ENCODE measurements at regions not wholly inside any gene's neighbourhood (a gene's known extent, or its start where the extent isn't known, plus 50 kb on each side); places are given as distances from the start of the nearest gene placed in this dataset.

DNA sequence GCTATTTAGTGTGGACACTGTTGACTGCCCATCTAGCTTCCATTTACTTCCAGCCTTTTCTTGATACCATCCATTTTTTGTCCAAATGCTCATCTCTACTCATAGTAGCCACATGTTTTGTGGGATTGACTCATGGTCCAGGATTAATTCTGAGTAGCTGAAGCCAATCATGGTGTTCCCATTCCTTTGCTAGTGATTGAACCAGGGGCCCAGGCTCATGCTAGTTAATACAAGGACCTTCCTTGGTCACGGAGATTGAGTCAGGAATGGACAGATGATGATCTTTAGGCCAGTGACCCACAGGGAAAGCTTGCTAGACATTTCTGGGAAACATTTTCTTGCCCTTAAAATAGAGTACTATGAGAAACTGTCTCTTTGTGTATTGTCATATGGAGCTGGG lies 272.9 kb upstream of the RIOK2 start:
- POLR2A ChIA-PET: no interaction called here
- Mint-ChIP-seq H3K36me3 (ENCODE audit: insufficient read depth, unreplicated experiment) (no peaks in the 10 kb centered on the region), H3K9me3 (ENCODE audit: unreplicated experiment) (no peaks in the 10 kb centered on the region), H3K27ac (ENCODE audit: low read depth, unreplicated experiment) (no peak overlapping the region), H3K4me1 (ENCODE audit: insufficient read depth, unreplicated experiment) (no peaks in the 10 kb centered on the region), H3K27me3 (ENCODE audit: insufficient read depth, unreplicated experiment) (no peaks in the 10 kb centered on the region), H3K4me3 (ENCODE audit: unreplicated experiment) (no peak overlapping the region)
- no TSS peak for BruUV-seq (replicated peaks)
- no peak for DNase-seq (ENCODE audit: unreplicated experiment)
- TF ChIP-seq, protein P1, sequence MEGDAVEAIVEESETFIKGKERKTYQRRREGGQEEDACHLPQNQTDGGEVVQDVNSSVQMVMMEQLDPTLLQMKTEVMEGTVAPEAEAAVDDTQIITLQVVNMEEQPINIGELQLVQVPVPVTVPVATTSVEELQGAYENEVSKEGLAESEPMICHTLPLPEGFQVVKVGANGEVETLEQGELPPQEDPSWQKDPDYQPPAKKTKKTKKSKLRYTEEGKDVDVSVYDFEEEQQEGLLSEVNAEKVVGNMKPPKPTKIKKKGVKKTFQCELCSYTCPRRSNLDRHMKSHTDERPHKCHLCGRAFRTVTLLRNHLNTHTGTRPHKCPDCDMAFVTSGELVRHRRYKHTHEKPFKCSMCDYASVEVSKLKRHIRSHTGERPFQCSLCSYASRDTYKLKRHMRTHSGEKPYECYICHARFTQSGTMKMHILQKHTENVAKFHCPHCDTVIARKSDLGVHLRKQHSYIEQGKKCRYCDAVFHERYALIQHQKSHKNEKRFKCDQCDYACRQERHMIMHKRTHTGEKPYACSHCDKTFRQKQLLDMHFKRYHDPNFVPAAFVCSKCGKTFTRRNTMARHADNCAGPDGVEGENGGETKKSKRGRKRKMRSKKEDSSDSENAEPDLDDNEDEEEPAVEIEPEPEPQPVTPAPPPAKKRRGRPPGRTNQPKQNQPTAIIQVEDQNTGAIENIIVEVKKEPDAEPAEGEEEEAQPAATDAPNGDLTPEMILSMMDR (IDR thresholded peaks at IDR 0.05; ENCODE audit: unreplicated experiment): no peak
- intact Hi-C loops (cut with micrococcal nuclease): no loop called here
- CTCF ChIA-PET: interaction anchor here (0.9 kb wide), 1 partner anchor 220 kb away, joined by 3 read pairs; no protein-coding TSS in a partner anchor

DNA sequence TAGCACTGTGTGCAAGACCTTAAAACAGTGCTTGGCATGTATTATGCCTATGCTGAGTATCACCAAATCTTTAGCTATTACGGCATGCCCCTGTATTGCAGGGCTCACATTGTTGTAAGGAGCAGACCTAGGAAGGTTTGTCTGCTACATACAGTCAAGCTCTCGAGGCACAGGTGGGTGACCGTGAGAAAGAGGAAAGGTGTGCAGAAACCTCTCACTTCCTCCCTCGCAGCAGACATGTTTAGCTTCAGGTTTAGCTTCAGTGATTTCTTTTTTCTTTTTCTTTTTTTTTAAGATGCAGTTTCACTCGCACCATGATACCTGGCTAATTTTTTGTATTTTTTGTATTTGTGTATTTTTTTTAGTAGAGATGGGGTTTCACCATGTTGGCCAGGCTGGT lies 275.8 kb upstream of the RIOK2 start:
- ChIA-PET POLR2A (no interaction called here), CTCF (interaction anchor here (0.7 kb wide), 1 partner anchor 64 kb away, joined by 3 read pairs; no protein-coding TSS in a partner anchor)
- H3K9me3 Mint-ChIP-seq (ENCODE audit: unreplicated experiment): no peaks in the 10 kb centered on the region
- intact Hi-C loops (cut with micrococcal nuclease): no loop called here
- H3K4me1 Mint-ChIP-seq (ENCODE audit: insufficient read depth, unreplicated experiment): no peaks in the 10 kb centered on the region
- H3K36me3 Mint-ChIP-seq (ENCODE audit: insufficient read depth, unreplicated experiment): no peaks in the 10 kb centered on the region
- H3K4me3 Mint-ChIP-seq (ENCODE audit: unreplicated experiment): no peak overlapping the region
- H3K27me3 Mint-ChIP-seq (ENCODE audit: insufficient read depth, unreplicated experiment): no peaks in the 10 kb centered on the region
- no peak for DNase-seq (ENCODE audit: unreplicated experiment)
- BruUV-seq (replicated peaks): no TSS peak
- no peak overlapping the region for H3K27ac Mint-ChIP-seq (ENCODE audit: low read depth, unreplicated experiment)
- TF ChIP-seq, protein P1 (IDR thresholded peaks at IDR 0.05; ENCODE audit: unreplicated experiment): no peak

DNA sequence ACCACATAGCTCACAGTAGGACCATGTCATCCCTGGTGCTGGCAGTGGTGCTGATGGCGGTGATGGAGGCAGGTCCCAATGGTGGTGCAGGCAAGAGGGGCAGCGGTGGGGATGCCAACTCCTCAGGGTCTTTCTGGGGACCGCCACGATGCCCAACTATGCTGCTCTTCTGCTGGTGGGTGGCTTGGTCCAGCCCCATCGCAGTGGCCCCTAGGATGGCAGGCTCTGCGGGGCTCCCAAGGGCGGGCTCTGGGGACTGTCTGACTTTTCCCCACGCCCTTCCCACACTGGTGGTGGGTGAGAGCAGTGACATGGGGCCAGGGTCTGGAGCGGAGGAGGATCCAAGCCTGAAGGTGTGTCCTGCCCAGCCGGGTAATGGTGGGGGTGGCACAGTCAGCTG lies 288.9 kb upstream of the RIOK2 start:
- POLR2A ChIA-PET: no interaction called here
- no peak overlapping the region for H3K27ac Mint-ChIP-seq (ENCODE audit: low read depth, unreplicated experiment)
- no peak overlapping the region for H3K4me3 Mint-ChIP-seq (ENCODE audit: unreplicated experiment)
- H3K36me3 Mint-ChIP-seq (ENCODE audit: insufficient read depth, unreplicated experiment): no peaks in the 10 kb centered on the region
- H3K9me3 Mint-ChIP-seq (ENCODE audit: unreplicated experiment): no peaks in the 10 kb centered on the region
- CTCF ChIA-PET: interaction anchor here (0.9 kb wide), 1 partner anchor 1298 kb away, joined by 3 read pairs; no protein-coding TSS in a partner anchor
- no peak for DNase-seq (ENCODE audit: unreplicated experiment)
- no TSS peak for BruUV-seq (replicated peaks)
- H3K4me1 Mint-ChIP-seq (ENCODE audit: insufficient read depth, unreplicated experiment): no peaks in the 10 kb centered on the region
- TF ChIP-seq, protein P1 (IDR thresholded peaks at IDR 0.05; ENCODE audit: unreplicated experiment): no peak
- H3K27me3 Mint-ChIP-seq (ENCODE audit: insufficient read depth, unreplicated experiment): no peaks in the 10 kb centered on the region
- intact Hi-C loops (cut with micrococcal nuclease): no loop called here

DNA sequence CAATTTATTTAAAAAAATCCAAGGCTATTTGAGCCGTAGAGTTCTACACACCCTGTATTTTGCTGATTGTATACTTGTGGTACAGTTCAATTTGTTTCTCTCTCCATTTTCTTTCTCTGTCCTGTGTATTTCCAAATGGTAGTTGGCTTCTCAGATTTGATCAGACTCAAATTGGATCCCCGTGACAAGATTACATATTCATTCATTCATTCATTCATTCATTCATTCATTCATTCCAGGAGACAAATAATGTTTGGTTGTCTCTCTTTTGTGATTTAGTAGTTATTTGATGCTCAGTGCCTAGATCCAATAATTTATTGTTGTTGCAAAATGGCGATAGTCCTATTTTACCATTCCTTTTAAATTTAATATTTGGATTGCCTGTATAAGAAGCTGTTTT lies 292.8 kb upstream of the RIOK2 start:
- H3K4me3 Mint-ChIP-seq (ENCODE audit: unreplicated experiment): no peak overlapping the region
- H3K27ac Mint-ChIP-seq (ENCODE audit: low read depth, unreplicated experiment): no peak overlapping the region
- ChIA-PET CTCF (interaction anchor here (0.8 kb wide), 1 partner anchor 58 kb away, joined by 3 read pairs; no protein-coding TSS in a partner anchor), POLR2A (no interaction called here)
- no peaks in the 10 kb centered on the region for H3K27me3 Mint-ChIP-seq (ENCODE audit: insufficient read depth, unreplicated experiment)
- TF ChIP-seq, protein P1 (IDR thresholded peaks at IDR 0.05; ENCODE audit: unreplicated experiment): no peak
- H3K4me1 Mint-ChIP-seq (ENCODE audit: insufficient read depth, unreplicated experiment): peaks cover 5% of the 10 kb centered on the region
- no peaks in the 10 kb centered on the region for H3K9me3 Mint-ChIP-seq (ENCODE audit: unreplicated experiment)
- no peaks in the 10 kb centered on the region for H3K36me3 Mint-ChIP-seq (ENCODE audit: insufficient read depth, unreplicated experiment)
- DNase-seq (ENCODE audit: unreplicated experiment): no peak
- intact Hi-C loops (cut with micrococcal nuclease): no loop called here
- BruUV-seq (replicated peaks): no TSS peak
